Activated naive CD4-positive, alpha-beta T cell treated with anti-CD3 and anti-CD28 coated beads for 36 hours (primary cell): ENCODE measurements at regions not wholly inside any gene's neighbourhood (a gene's known extent, or its start where the extent isn't known, plus 50 kb on each side); places are given as distances from the start of the nearest gene placed in this dataset.
"Not testable (repeated sequence)": the region's sequence is repeated elsewhere in the genome, so short reads cannot be mapped to it uniquely, and the experiment has no call there.

Source experiments
- CTCF ChIA-PET: fragments of 350-600 bp; sonication (Branson Sonifier 250); formaldehyde crosslinking; loops from one replicate; lab custom pipeline; 2021; ENCODE audit warnings: antibody characterized with exemption; lab: Charles Lee
- DNase-seq: peaks from one replicate; pipeline ENCODE4 v3.0.0-alpha.2; 2020
- H3K27ac Mint-ChIP-seq: one replicate; pipeline ENCODE4 v1.8.0; 2021; ENCODE audit warnings: mild to moderate bottlenecking, mixed read lengths
- H3K27me3 Mint-ChIP-seq: one replicate; pipeline ENCODE4 v1.8.0; 2021; ENCODE audit warnings: low read depth, mixed read lengths
- H3K36me3 Mint-ChIP-seq: one replicate; pipeline ENCODE4 v1.8.0; 2021; ENCODE audit warnings: low read depth, mixed read lengths
- H3K4me1 Mint-ChIP-seq: one replicate; pipeline ENCODE4 v1.8.0; 2021; ENCODE audit warnings: low read depth, mixed read lengths
- H3K4me3 Mint-ChIP-seq: one replicate; pipeline ENCODE4 v1.8.0; 2021; ENCODE audit warnings: mild to moderate bottlenecking, moderate library complexity, mixed read lengths
- H3K9me3 Mint-ChIP-seq: one replicate; pipeline ENCODE4 v1.8.0; 2021; ENCODE audit warnings: mixed read lengths
- intact Hi-C: fragments of 100-400 bp; cut with micrococcal nuclease; formaldehyde crosslinking; loops from one replicate; pipeline ENCODE4 v1.15.1; 2023

DNA sequence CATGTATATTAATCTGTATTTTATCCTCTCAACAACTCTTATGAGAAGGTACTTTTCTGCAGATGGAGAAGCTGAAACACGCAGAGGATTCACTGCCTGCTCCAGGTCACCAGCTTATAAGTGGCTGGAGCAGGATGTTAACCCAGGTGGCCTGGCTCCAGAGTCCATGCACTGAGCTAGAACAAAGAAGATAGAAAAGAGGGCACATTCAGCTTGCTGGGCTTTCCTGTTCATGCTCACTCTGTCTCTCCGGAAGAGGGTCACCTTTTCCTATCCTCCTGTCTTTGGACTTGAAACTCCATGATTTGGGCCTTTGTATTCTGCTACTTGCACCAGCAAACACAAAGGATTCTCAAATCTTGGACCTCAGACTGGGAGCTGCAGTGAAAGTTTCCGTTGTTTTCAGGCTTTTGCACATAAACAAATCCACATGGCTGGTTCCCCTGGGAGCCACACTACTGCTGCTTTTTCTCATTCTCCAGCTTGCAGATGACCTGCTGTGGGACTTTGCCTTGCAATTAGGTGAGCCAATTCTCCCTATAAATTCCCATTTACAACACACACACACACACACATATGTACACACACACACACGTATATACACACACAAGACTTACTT lies 117.3 kb upstream of the GRK3 start:
- no peak overlapping the region for H3K27ac Mint-ChIP-seq
- H3K27me3 Mint-ChIP-seq: no peaks in the 10 kb centered on the region
- CTCF ChIA-PET: interaction anchor here (0.6 to 1.7 kb wide), 9 partner anchors 22 to 324 kb away, joined by 3 to 5 read pairs (median 4); no protein-coding TSS in a partner anchor
- DNase-seq: no peak
- peak overlapping the region; percentile 86 for H3K4me3 Mint-ChIP-seq
- peaks cover 35% of the 10 kb centered on the region for H3K4me1 Mint-ChIP-seq
- H3K36me3 Mint-ChIP-seq: peaks cover 7% of the 10 kb centered on the region
- intact Hi-C loops: loop anchor here (5.0 kb wide), 4 partner anchors 45 to 325 kb away; no protein-coding TSS in a partner anchor
- no peaks in the 10 kb centered on the region for H3K9me3 Mint-ChIP-seq

GRCh38 chr22:25447686-25448434 lies 116.6 kb upstream of the GRK3 start:
- CTCF ChIA-PET: interaction anchor here (0.6 to 1.7 kb wide), 11 partner anchors 13 to 324 kb away, joined by 3 to 5 read pairs (median 4); no protein-coding TSS in a partner anchor
- Mint-ChIP-seq H3K36me3 (peaks cover 7% of the 10 kb centered on the region), H3K27me3 (no peaks in the 10 kb centered on the region), H3K4me3 (peak overlapping the region; percentile 86), H3K4me1 (peaks cover 42% of the 10 kb centered on the region), H3K27ac (peak overlapping the region; percentile 91), H3K9me3 (no peaks in the 10 kb centered on the region)
- peak; percentile 94 for DNase-seq
- intact Hi-C loops: loop anchor here (5.0 kb wide), 4 partner anchors 46 to 324 kb away; no protein-coding TSS in a partner anchor

- Mint-ChIP-seq H3K9me3 (no peaks in the 10 kb centered on the region), H3K36me3 (peaks cover 8% of the 10 kb centered on the region), H3K4me3 (peak overlapping the region; percentile 86), H3K27ac (peak overlapping the region; percentile 91), H3K4me1 (peaks cover 44% of the 10 kb centered on the region), H3K27me3 (no peaks in the 10 kb centered on the region)
- CTCF ChIA-PET: interaction anchor here (0.7 to 1.7 kb wide), 7 partner anchors 12 to 318 kb away, joined by 3 to 5 read pairs (median 4); no protein-coding TSS in a partner anchor
- peak; percentile 45 for DNase-seq
- intact Hi-C loops: loop anchor here (5.0 kb wide), 4 partner anchors 46 to 324 kb away; no protein-coding TSS in a partner anchor
These were observed 115.9 kb upstream of the GRK3 start for GRCh38 chr22:25448435-25449051.

DNA sequence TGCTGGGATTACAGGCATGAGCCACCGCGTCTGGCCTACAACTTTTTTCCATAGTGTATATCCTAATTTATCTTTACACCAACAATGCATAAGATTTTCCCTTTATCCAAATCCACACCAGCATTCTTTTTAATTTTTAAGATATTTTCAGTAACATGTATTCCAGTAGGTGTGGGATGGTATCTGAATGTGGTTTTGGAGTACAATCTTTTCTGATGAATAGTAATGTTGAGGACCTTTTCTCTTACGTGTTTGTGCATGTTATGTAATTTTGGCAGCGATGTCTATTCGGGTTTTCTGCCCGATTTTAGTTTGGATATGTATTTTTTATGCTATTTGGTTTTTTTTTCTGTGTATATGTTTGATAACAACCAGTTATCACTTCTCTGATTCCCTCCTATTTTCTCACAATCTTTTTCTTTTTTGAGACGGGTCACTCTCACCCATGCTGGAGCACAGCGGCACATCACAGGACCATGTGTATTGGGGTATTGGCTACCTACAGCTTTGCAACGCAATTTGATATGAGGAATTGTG lies 114.6 kb upstream of the GRK3 start:
- DNase-seq: no peak
- Mint-ChIP-seq H3K36me3 (peaks cover 18% of the 10 kb centered on the region), H3K9me3 (no peaks in the 10 kb centered on the region), H3K4me1 (peaks cover 51% of the 10 kb centered on the region), H3K27me3 (no peaks in the 10 kb centered on the region), H3K4me3 (peak overlapping the region; percentile 86), H3K27ac (no peak overlapping the region)
- intact Hi-C loops: loop anchor here (5.0 kb wide), 4 partner anchors 48 to 322 kb away; no protein-coding TSS in a partner anchor
- CTCF ChIA-PET: interaction anchor here (0.7 to 1.5 kb wide), 2 partner anchors 13 to 72 kb away, joined by 3 read pairs; no protein-coding TSS in a partner anchor

- no peak for DNase-seq
- Mint-ChIP-seq H3K9me3 (no peaks in the 10 kb centered on the region), H3K27ac (peak overlapping the region; percentile 20), H3K36me3 (peaks cover 20% of the 10 kb centered on the region), H3K27me3 (no peaks in the 10 kb centered on the region), H3K4me3 (no peak overlapping the region), H3K4me1 (peaks cover 53% of the 10 kb centered on the region)
- intact Hi-C loops: no loop called here
- CTCF ChIA-PET: interaction anchor here (0.6 to 1.2 kb wide), 3 partner anchors 10 to 321 kb away, joined by 3 to 4 read pairs (median 4); no protein-coding TSS in a partner anchor
These were observed 112.9 kb upstream of the GRK3 start for GRCh38 chr22:25451480-25452114.

DNA sequence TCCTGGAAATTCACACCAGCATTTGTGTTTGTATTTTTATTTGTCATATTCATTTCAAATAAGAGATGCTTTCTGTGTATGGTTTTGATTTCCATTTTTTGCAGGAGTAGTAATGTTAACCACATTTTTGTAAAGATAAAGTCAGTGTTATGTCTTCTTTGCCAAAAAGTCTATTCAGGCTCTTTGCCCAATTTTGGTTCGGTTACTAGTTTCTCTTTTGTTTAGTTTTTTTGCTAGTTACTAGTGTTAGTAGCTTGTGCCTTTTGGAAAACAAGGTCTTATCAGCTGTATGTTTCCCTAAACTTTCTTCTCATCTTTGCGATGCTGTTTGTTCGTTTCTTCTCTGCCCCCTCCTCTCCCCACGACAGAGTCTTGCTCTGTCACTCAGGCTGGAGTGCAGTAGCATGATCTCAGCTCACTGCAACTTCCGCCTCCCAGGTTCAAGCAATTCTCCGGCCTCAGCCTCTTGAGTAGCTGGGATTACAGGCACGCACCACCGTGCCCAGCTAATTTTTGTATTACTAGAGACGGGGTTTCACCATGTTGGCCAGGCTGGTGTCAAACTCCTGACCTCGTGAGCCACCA lies 112.3 kb upstream of the GRK3 start:
- peaks cover 23% of the 10 kb centered on the region for H3K36me3 Mint-ChIP-seq

DNA sequence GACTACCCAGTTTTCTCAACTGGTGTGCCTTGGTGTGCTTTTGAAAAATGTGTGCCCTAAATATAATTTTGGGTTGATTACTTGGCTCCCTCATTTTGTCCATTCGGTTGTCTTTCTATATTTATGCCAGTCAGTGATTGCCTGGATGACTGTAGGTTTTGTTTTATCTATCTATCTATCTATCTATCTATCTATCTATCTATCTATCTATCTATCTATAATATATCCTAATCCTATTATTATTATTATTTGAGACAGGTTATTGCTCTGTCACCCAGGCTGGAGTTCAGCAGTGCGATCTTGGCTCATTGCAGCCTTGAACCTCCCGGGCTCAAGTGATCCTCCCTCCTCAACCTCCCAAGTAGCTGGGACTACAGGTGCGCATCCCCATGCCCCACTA lies 111.4 kb upstream of the GRK3 start:
- H3K27ac Mint-ChIP-seq: no peak overlapping the region
- peaks cover 21% of the 10 kb centered on the region for H3K36me3 Mint-ChIP-seq
- peaks cover 50% of the 10 kb centered on the region for H3K4me1 Mint-ChIP-seq
- CTCF ChIA-PET: no interaction called here
- no peak overlapping the region for H3K4me3 Mint-ChIP-seq
- DNase-seq: no peak
- H3K27me3 Mint-ChIP-seq: no peaks in the 10 kb centered on the region
- no peaks in the 10 kb centered on the region for H3K9me3 Mint-ChIP-seq
- intact Hi-C loops: no loop called here

More for the DNA sequence above, 112.3 kb upstream of the GRK3 start:
- no peaks in the 10 kb centered on the region for H3K9me3 Mint-ChIP-seq
- CTCF ChIA-PET: interaction anchor here (0.6 to 1.2 kb wide), 2 partner anchors 9 to 11 kb away, joined by 3 to 4 read pairs; no protein-coding TSS in a partner anchor
- peaks cover 55% of the 10 kb centered on the region for H3K4me1 Mint-ChIP-seq
- H3K4me3 Mint-ChIP-seq: no peak overlapping the region
- intact Hi-C loops: no loop called here
- no peak for DNase-seq
- no peak overlapping the region for H3K27ac Mint-ChIP-seq
- no peaks in the 10 kb centered on the region for H3K27me3 Mint-ChIP-seq

DNA sequence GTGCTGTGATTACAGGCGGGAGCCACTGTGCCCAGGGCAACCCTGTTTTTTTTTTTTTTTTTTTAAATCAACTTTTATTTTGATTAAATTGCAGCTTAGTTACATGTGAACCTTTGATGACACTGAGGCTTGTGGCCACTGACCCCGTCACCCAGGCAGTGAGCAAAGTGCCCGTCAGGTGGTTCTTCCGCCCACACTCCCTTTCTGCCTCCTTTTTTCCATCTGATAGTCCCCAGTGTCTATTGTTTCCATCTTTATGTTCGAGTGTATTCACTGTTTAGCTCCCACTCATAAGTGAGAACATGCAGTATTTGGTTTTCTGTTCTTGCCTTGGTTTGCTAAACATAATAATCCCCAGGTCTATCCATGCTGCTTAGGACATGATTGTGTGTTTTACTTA lies 110.9 kb upstream of the GRK3 start:
- H3K27ac Mint-ChIP-seq: peak overlapping the region; percentile 68
- no peak overlapping the region for H3K4me3 Mint-ChIP-seq
- H3K9me3 Mint-ChIP-seq: no peaks in the 10 kb centered on the region
- no peaks in the 10 kb centered on the region for H3K27me3 Mint-ChIP-seq
- intact Hi-C loops: no loop called here
- DNase-seq: peak; percentile 50
- peaks cover 22% of the 10 kb centered on the region for H3K36me3 Mint-ChIP-seq
- peaks cover 50% of the 10 kb centered on the region for H3K4me1 Mint-ChIP-seq
- CTCF ChIA-PET: interaction anchor here (0.7 kb wide), 1 partner anchor 291 kb away, joined by 3 read pairs; no protein-coding TSS in a partner anchor

DNA sequence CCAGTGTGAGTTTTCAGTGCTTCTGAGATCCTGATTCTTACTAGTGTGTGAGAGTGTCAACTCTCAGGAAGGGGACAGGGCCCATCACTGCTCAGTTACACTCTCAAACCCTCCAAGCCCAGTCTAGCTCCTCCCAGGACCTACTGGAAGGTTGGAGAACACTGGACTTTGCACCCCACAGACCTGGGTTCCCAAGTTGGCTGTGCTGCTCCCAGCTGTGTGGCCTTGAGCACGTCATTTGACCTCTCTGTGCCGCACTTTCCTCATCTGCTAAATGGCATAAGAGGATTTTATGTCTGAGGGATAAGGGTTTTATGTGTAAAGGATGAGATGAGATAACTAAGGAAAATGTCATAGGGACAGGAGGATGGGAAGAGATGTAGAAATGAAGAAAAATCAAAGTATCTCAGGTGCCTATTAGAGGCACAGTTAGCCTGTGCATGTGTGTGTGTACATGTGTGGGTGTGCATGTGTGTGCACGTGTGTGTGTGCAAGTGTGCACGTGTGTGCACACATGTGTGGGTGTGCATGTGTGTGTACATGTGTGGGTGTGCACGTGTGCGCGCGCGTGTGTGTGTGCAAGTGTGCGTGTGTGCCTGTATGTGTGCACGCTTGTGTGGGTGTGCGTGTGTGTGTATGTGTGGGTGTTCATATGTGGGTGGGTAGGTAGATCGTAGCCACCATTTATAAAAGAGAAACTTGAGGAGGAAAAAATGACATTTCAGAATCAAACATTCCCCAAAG lies 108.0 kb upstream of the GRK3 start:
- intact Hi-C loops, DNase-seq, H3K27me3 Mint-ChIP-seq, H3K27ac Mint-ChIP-seq, H3K4me3 Mint-ChIP-seq, H3K9me3 Mint-ChIP-seq, CTCF ChIA-PET: not testable (repeated sequence)
- H3K4me1 Mint-ChIP-seq: peaks cover 27% of the 10 kb centered on the region
- peaks cover 43% of the 10 kb centered on the region for H3K36me3 Mint-ChIP-seq

GRCh38 chr22:25458631-25459030 lies 105.8 kb upstream of the GRK3 start:
- H3K4me3 Mint-ChIP-seq, DNase-seq, intact Hi-C loops, H3K27me3 Mint-ChIP-seq, CTCF ChIA-PET, H3K9me3 Mint-ChIP-seq: not testable (repeated sequence)
- H3K36me3 Mint-ChIP-seq: peaks cover 46% of the 10 kb centered on the region
- H3K27ac Mint-ChIP-seq: peak overlapping the region; percentile 8
- peaks cover 12% of the 10 kb centered on the region for H3K4me1 Mint-ChIP-seq

- intact Hi-C loops, DNase-seq, H3K9me3 Mint-ChIP-seq, H3K27me3 Mint-ChIP-seq, H3K4me3 Mint-ChIP-seq, H3K4me1 Mint-ChIP-seq, H3K27ac Mint-ChIP-seq: not testable (repeated sequence)
- peaks cover 37% of the 10 kb centered on the region for H3K36me3 Mint-ChIP-seq
- CTCF ChIA-PET: interaction anchor here (0.9 to 1.0 kb wide), 2 partner anchors 13 to 14 kb away, joined by 3 to 4 read pairs; no protein-coding TSS in a partner anchor
These were observed 103.8 kb upstream of the GRK3 start for GRCh38 chr22:25460682-25461081.
